Mesendoderm (in vitro differentiated cells): ENCODE measurements at regions not wholly inside any gene's neighbourhood (a gene's known extent, or its start where the extent isn't known, plus 50 kb on each side); places are given as distances from the start of the nearest gene placed in this dataset.
"Not testable (repeated sequence)": the region's sequence is repeated elsewhere in the genome, so short reads cannot be mapped to it uniquely, and the experiment has no call there.

Experiments used
- DNase-seq: peaks from one replicate; pipeline ENCODE4 v3.0.0; 2013
- H2AK5ac ChIP-seq: 2 replicates; pipeline ENCODE4 v1.6.1; 2013; ENCODE audit warnings: low read length, inconsistent platforms
- H2BK120ac ChIP-seq: 2 replicates; pipeline ENCODE4 v1.6.1; 2013; ENCODE audit warnings: low read depth, mild to moderate bottlenecking, low read length, moderate library complexity, mixed read lengths
- H2BK15ac ChIP-seq: replicated peaks from 2 replicates; pipeline ENCODE4 v1.6.1; 2013; ENCODE audit warnings: low read depth, mild to moderate bottlenecking, moderate library complexity
- H2BK5ac ChIP-seq: 2 replicates; pipeline ENCODE4 v1.6.1; 2013; ENCODE audit warnings: low read length, inconsistent platforms
- H3K18ac ChIP-seq: 2 replicates; pipeline ENCODE4 v1.6.1; 2013; ENCODE audit warnings: mild to moderate bottlenecking, low read length, mixed read lengths
- H3K23ac ChIP-seq: one replicate; pipeline ENCODE4 v1.6.1; 2013; ENCODE audit warnings: low read length
- H3K27ac ChIP-seq: 2 replicates; pipeline ENCODE4 v1.5.1; 2013; ENCODE audit warnings: low read depth, mild to moderate bottlenecking, inconsistent platforms, low read length, moderate library complexity
- H3K27me3 ChIP-seq: 2 replicates; pipeline ENCODE4 v1.6.1; 2013; ENCODE audit warnings: low read length, control low read depth, mild to moderate bottlenecking, inconsistent platforms; ENCODE audit not compliant: insufficient read depth, poor library complexity
- H3K36me3 ChIP-seq: 2 replicates; pipeline ENCODE4 v1.6.1; 2013; ENCODE audit warnings: low read length, inconsistent platforms; ENCODE audit not compliant: control insufficient read depth, insufficient read depth
- H3K4ac ChIP-seq: one replicate; pipeline ENCODE4 v1.6.1; 2013; ENCODE audit warnings: low read depth, mild to moderate bottlenecking, low read length, moderate library complexity
- H3K4me1 ChIP-seq: 2 replicates; pipeline ENCODE4 v1.6.1; 2013; ENCODE audit warnings: low read depth, low read length, inconsistent platforms; ENCODE audit not compliant: control insufficient read depth
- H3K4me2 ChIP-seq: 2 replicates; pipeline ENCODE4 v1.6.1; 2013; ENCODE audit warnings: low read length
- H3K4me3 ChIP-seq: 2 replicates; pipeline ENCODE4 v1.5.1; 2013; ENCODE audit warnings: mild to moderate bottlenecking, low read length
- H3K56ac ChIP-seq: one replicate; pipeline ENCODE4 v1.6.1; 2013; ENCODE audit warnings: low read length
- H3K79me1 ChIP-seq: 2 replicates; pipeline ENCODE4 v1.6.1; 2013; ENCODE audit warnings: low read length, inconsistent platforms
- H3K79me2 ChIP-seq: 2 replicates; pipeline ENCODE4 v1.6.1; 2013; ENCODE audit warnings: mild to moderate bottlenecking, low read length; ENCODE audit not compliant: control insufficient read depth, insufficient read depth
- H3K9ac ChIP-seq: 2 replicates; pipeline ENCODE4 v1.6.1; 2013; ENCODE audit warnings: low read length, inconsistent platforms
- H4K5ac ChIP-seq: one replicate; pipeline ENCODE4 v1.6.1; 2013; ENCODE audit warnings: low read length
- H4K8ac ChIP-seq: one replicate; pipeline ENCODE4 v1.6.1; 2013; ENCODE audit warnings: low read depth, mild to moderate bottlenecking, control low read depth, low read length, moderate library complexity
- WGBS: extraction: QIAGEN DNeasy Blood & Tissue Kit; methylation state at CpG from one replicate; pipeline ENCODE4 v1.1.7; 2013; ENCODE audit warnings: low lambda C conversion rate, missing lambda C conversion rate; ENCODE audit not compliant: insufficient coverage; ENCODE audit errors: extremely low coverage; 5-methylcytosine and 5-hydroxymethylcytosine counted together

- no peak overlapping the region for H2BK5ac ChIP-seq
- WGBS = 100% methylated on average over 2 of the region's 6 CpGs
- H3K4me1 ChIP-seq = no peaks in the 10 kb centered on the region
Observed at GRCh38 chr1:81183051-81183450, 617.7 kb upstream of the ADGRL2 start.

GRCh38 chr1:81179242-81179641 is 621.5 kb upstream of the ADGRL2 start:
- no peak overlapping the region for H3K4ac ChIP-seq
- H3K79me1 ChIP-seq = no peaks in the 10 kb centered on the region
- no peaks in the 10 kb centered on the region for H3K4me1 ChIP-seq
- WGBS = no CpG with 5 or more reads among the region's 1 CpG
- no peak overlapping the region for H4K8ac ChIP-seq
- no peaks in the 10 kb centered on the region for H3K36me3 ChIP-seq
- H3K56ac ChIP-seq = no peak overlapping the region
- no peak overlapping the region for H4K5ac ChIP-seq
- H3K4me3 ChIP-seq = no peak overlapping the region
- DNase-seq = no peak
- no peak overlapping the region for H2BK5ac ChIP-seq
- H3K27ac ChIP-seq = no peak overlapping the region
- no peak overlapping the region for H3K9ac ChIP-seq
- no peak overlapping the region for H3K4me2 ChIP-seq
- no peak overlapping the region for H2BK15ac ChIP-seq
- no peaks in the 10 kb centered on the region for H3K27me3 ChIP-seq
- H2BK120ac ChIP-seq = no peak overlapping the region
- no peak overlapping the region for H2AK5ac ChIP-seq
- no peak overlapping the region for H3K23ac ChIP-seq
- no peak overlapping the region for H3K18ac ChIP-seq
- H3K79me2 ChIP-seq = no peaks in the 10 kb centered on the region

More at GRCh38 chr1:81183051-81183450, 617.7 kb upstream of the ADGRL2 start:
- Histone ChIP-seq H3K79me2 (no peaks in the 10 kb centered on the region), H3K4me3 (no peak overlapping the region), H3K9ac (no peak overlapping the region), H3K56ac (no peak overlapping the region), H4K5ac (no peak overlapping the region), H3K27me3 (no peaks in the 10 kb centered on the region), H3K36me3 (no peaks in the 10 kb centered on the region), H3K4ac (no peak overlapping the region), H2BK120ac (no peak overlapping the region), H3K79me1 (no peaks in the 10 kb centered on the region), H2AK5ac (no peak overlapping the region), H3K18ac (no peak overlapping the region), H4K8ac (no peak overlapping the region), H3K27ac (no peak overlapping the region), H2BK15ac (no peak overlapping the region), H3K23ac (no peak overlapping the region), H3K4me2 (no peak overlapping the region)
- no peak for DNase-seq

GRCh38 chr1:81178431-81179093 is 622.2 kb upstream of the ADGRL2 start:
- not testable (repeated sequence) for H3K27ac ChIP-seq, H3K9ac ChIP-seq, H3K4ac ChIP-seq, H2AK5ac ChIP-seq, H2BK5ac ChIP-seq, H3K79me1 ChIP-seq, H3K56ac ChIP-seq, DNase-seq, H3K27me3 ChIP-seq, H3K4me1 ChIP-seq, H4K5ac ChIP-seq, H3K23ac ChIP-seq, H3K36me3 ChIP-seq, H3K4me2 ChIP-seq, H3K18ac ChIP-seq, H3K4me3 ChIP-seq, H2BK120ac ChIP-seq, H3K79me2 ChIP-seq, H4K8ac ChIP-seq, H2BK15ac ChIP-seq
- no CpG with 5 or more reads among the region's 30 CpGs for WGBS

GRCh38 chr1:81174811-81175476 is 625.8 kb upstream of the ADGRL2 start:
- Histone ChIP-seq H3K79me2 (no peaks in the 10 kb centered on the region), H2BK15ac (no peak overlapping the region), H4K5ac (no peak overlapping the region), H3K23ac (no peak overlapping the region), H3K4ac (no peak overlapping the region), H3K4me2 (no peak overlapping the region), H2BK5ac (no peak overlapping the region), H2AK5ac (no peak overlapping the region), H3K36me3 (no peaks in the 10 kb centered on the region), H3K56ac (no peak overlapping the region), H3K27me3 (no peaks in the 10 kb centered on the region), H3K18ac (no peak overlapping the region), H3K4me3 (no peak overlapping the region), H3K27ac (no peak overlapping the region), H2BK120ac (no peak overlapping the region), H3K79me1 (no peaks in the 10 kb centered on the region), H3K9ac (no peak overlapping the region), H4K8ac (no peak overlapping the region), H3K4me1 (no peaks in the 10 kb centered on the region)
- peak; percentile 53 for DNase-seq
- WGBS = no CpG with 5 or more reads among the region's 2 CpGs

GRCh38 chr1:81174052-81174451 is 626.7 kb upstream of the ADGRL2 start:
- H3K27me3 ChIP-seq = no peaks in the 10 kb centered on the region

More at GRCh38 chr1:81174052-81174451, 626.7 kb upstream of the ADGRL2 start:
- no peaks in the 10 kb centered on the region for H3K79me2 ChIP-seq
- H3K36me3 ChIP-seq = no peaks in the 10 kb centered on the region
- H3K27ac ChIP-seq = no peak overlapping the region
- no peak for DNase-seq
- H2BK120ac ChIP-seq = no peak overlapping the region
- H4K8ac ChIP-seq = no peak overlapping the region
- H4K5ac ChIP-seq = no peak overlapping the region
- H3K4me3 ChIP-seq = no peak overlapping the region
- no peak overlapping the region for H3K23ac ChIP-seq
- H3K4me1 ChIP-seq = no peaks in the 10 kb centered on the region
- no peak overlapping the region for H3K9ac ChIP-seq
- no CpG with 5 or more reads among the region's 2 CpGs for WGBS
- H2BK5ac ChIP-seq = no peak overlapping the region
- no peak overlapping the region for H2BK15ac ChIP-seq
- no peak overlapping the region for H3K4ac ChIP-seq
- H2AK5ac ChIP-seq = no peak overlapping the region
- no peaks in the 10 kb centered on the region for H3K79me1 ChIP-seq
- H3K18ac ChIP-seq = no peak overlapping the region
- no peak overlapping the region for H3K4me2 ChIP-seq
- H3K56ac ChIP-seq = no peak overlapping the region
